ENCODE measurements at regions not wholly inside any gene's neighbourhood (a gene's known extent, or its start where the extent isn't known, plus 50 kb on each side); places are given as distances from the start of the nearest gene placed in this dataset.

- TF ChIP-seq EGR1 (IDR thresholded peaks at IDR 0.05; ENCODE audit: borderline replicate concordance, low read depth, low read length) (no peak), BACH1 (IDR thresholded peaks at IDR 0.05; ENCODE audit: low read length) (no peak), TAF1 (IDR thresholded peaks at IDR 0.05; ENCODE audit: low read depth, low read length) (no peak), CEBPB (IDR thresholded peaks at IDR 0.05; ENCODE audit: low read depth, low read length) (no peak), SIX5 (IDR thresholded peaks at IDR 0.05; ENCODE audit: low read depth, low read length) (no peak), ZNF274 (IDR thresholded peaks at IDR 0.05; ENCODE audit: borderline replicate concordance, extremely low read depth, low read length) (no peak), PHF8 (conservative IDR thresholded peaks at IDR 0.05; ENCODE audit: low read depth, low read length) (no peak)
- TF ChIP-seq, protein P1, sequence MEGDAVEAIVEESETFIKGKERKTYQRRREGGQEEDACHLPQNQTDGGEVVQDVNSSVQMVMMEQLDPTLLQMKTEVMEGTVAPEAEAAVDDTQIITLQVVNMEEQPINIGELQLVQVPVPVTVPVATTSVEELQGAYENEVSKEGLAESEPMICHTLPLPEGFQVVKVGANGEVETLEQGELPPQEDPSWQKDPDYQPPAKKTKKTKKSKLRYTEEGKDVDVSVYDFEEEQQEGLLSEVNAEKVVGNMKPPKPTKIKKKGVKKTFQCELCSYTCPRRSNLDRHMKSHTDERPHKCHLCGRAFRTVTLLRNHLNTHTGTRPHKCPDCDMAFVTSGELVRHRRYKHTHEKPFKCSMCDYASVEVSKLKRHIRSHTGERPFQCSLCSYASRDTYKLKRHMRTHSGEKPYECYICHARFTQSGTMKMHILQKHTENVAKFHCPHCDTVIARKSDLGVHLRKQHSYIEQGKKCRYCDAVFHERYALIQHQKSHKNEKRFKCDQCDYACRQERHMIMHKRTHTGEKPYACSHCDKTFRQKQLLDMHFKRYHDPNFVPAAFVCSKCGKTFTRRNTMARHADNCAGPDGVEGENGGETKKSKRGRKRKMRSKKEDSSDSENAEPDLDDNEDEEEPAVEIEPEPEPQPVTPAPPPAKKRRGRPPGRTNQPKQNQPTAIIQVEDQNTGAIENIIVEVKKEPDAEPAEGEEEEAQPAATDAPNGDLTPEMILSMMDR (IDR thresholded peaks at IDR 0.05; ENCODE audit: control extremely low read depth in 1 of 3, insufficient read depth in 1 of 3, low read depth in 1 of 3, low read length in 3 of 3) = no peak
These were observed 102.7 kb downstream of the METRNL start (continued) for GRCh38 chr17:83181991-83182619.
